IMR-90 (cell line): ENCODE measurements at regions not wholly inside any gene's neighbourhood (a gene's known extent, or its start where the extent isn't known, plus 50 kb on each side); places are given as distances from the start of the nearest gene placed in this dataset.

Experiments
- ATAC-seq: fragments of 200-7000 bp; cut with Tn5 transposase; 2 replicates; pipeline ENCODE4 v1.9.1; 2020; ENCODE audit warnings: low read depth, mild to moderate bottlenecking, moderate library complexity
- BruUV-seq: library from RNA; stranded (reverse); fragments of 400-500 nt; replicated peaks from 2 replicates; lab custom pipeline; 2021; lab: Mats Ljungman, UMichigan
- CTCF ChIA-PET: fragments of 300-600 bp; formaldehyde crosslinking; extraction: SDS; loops from one replicate; lab custom pipeline; 2021; ENCODE audit warnings: antibody characterized with exemption; lab: Yijun Ruan, JAX
- POLR2A ChIA-PET: fragments of 300-600 bp; sonication (Branson Sonifier 250); formaldehyde crosslinking; loops from one replicate; lab custom pipeline; 2022; ENCODE audit warnings: antibody characterized with exemption; ENCODE audit not compliant: unreplicated experiment; lab: Charles Lee
- DNase-seq: peaks from one replicate; pipeline ENCODE4 v3.0.0; 2013
- H2AFZ ChIP-seq: replicated peaks from 2 replicates; pipeline ENCODE3; 2013; ENCODE audit warnings: low read length, mild to moderate bottlenecking; ENCODE audit not compliant: poor library complexity
- H2AK5ac ChIP-seq: 2 replicates; pipeline ENCODE4 v1.6.1; 2013; ENCODE audit warnings: low read depth, low read length, inconsistent platforms
- H2AK9ac ChIP-seq: replicated peaks from 2 replicates; pipeline ENCODE3; 2013; ENCODE audit warnings: mild to moderate bottlenecking, low read depth, low read length, moderate library complexity; ENCODE audit not compliant: poor library complexity
- H2BK120ac ChIP-seq: 2 replicates; pipeline ENCODE4 v1.6.1; 2013; ENCODE audit warnings: low read depth, low read length, inconsistent platforms
- H2BK15ac ChIP-seq: 3 replicates; pipeline ENCODE4 v1.6.1; 2013; ENCODE audit warnings: low read depth, low read length, inconsistent platforms
- H2BK20ac ChIP-seq: 2 replicates; pipeline ENCODE4 v1.6.1; 2013; ENCODE audit warnings: low read depth, mild to moderate bottlenecking, inconsistent platforms, low read length, moderate library complexity
- H2BK5ac ChIP-seq: 2 replicates; pipeline ENCODE4 v1.6.1; 2013; ENCODE audit warnings: mild to moderate bottlenecking, low read depth, low read length, inconsistent platforms; ENCODE audit not compliant: poor library complexity, severe bottlenecking
- H3K14ac ChIP-seq: replicated peaks from 2 replicates; pipeline ENCODE4 v1.6.1; 2013; ENCODE audit warnings: low read depth, low read length, inconsistent platforms
- H3K18ac ChIP-seq: 2 replicates; pipeline ENCODE4 v1.6.1; 2013; ENCODE audit warnings: low read depth, low read length, control low read depth
- H3K23ac ChIP-seq: 2 replicates; pipeline ENCODE4 v1.6.1; 2013; ENCODE audit warnings: low read depth, low read length, inconsistent platforms
- H3K27ac ChIP-seq: 2 replicates; pipeline ENCODE4 v1.5.1; 2013; ENCODE audit warnings: mild to moderate bottlenecking, control low read depth, low read length; ENCODE audit not compliant: insufficient read depth
- H3K27me3 ChIP-seq: 2 replicates; pipeline ENCODE4 v1.6.1; 2013; ENCODE audit warnings: low read length; ENCODE audit not compliant: control insufficient read depth, insufficient read depth
- H3K36me3 ChIP-seq: 2 replicates; pipeline ENCODE4 v1.6.1; 2013; ENCODE audit warnings: low read length, mixed read lengths; ENCODE audit not compliant: control insufficient read depth, insufficient read depth
- H3K4ac ChIP-seq: 2 replicates; pipeline ENCODE4 v1.6.1; 2013; ENCODE audit warnings: low read depth, low read length, inconsistent platforms
- H3K4me1 ChIP-seq: 2 replicates; pipeline ENCODE4 v1.6.1; 2013; ENCODE audit warnings: low read length, mixed read lengths; ENCODE audit not compliant: control insufficient read depth, insufficient read depth
- H3K4me2 ChIP-seq: 2 replicates; pipeline ENCODE4 v1.6.1; 2013; ENCODE audit warnings: low read depth, mild to moderate bottlenecking, control low read depth, low read length, moderate library complexity
- H3K4me3 ChIP-seq: 2 replicates; pipeline ENCODE4 v1.5.1; 2013; ENCODE audit warnings: low read depth, mild to moderate bottlenecking, control low read depth, low read length, moderate library complexity; ENCODE audit not compliant: insufficient read depth
- H3K56ac ChIP-seq: 2 replicates; pipeline ENCODE4 v1.6.1; 2013; ENCODE audit warnings: low read length, inconsistent platforms; ENCODE audit not compliant: insufficient read depth; ENCODE audit errors: extremely low read depth
- H3K79me1 ChIP-seq, 2 experiments: 2 replicates each; pipeline ENCODE4 v1.6.1; 2013; ENCODE audit warnings: low read length in 2 of 2, inconsistent platforms in 1 of 2, low read depth in 1 of 2
- H3K9ac ChIP-seq: 2 replicates; pipeline ENCODE4 v1.6.1; 2013; ENCODE audit warnings: low read depth, low read length, control low read depth
- H3K9me1 ChIP-seq: 2 replicates; pipeline ENCODE4 v1.6.1; 2013; ENCODE audit warnings: low read length, inconsistent platforms; ENCODE audit not compliant: insufficient read depth
- H3K9me3 ChIP-seq: 2 replicates; pipeline ENCODE4 v1.6.1; 2013; ENCODE audit warnings: low read length; ENCODE audit not compliant: control insufficient read depth, insufficient read depth
- H4K20me1 ChIP-seq: 2 replicates; pipeline ENCODE4 v1.6.1; 2013; ENCODE audit warnings: low read length, inconsistent platforms; ENCODE audit not compliant: insufficient read depth
- H4K5ac ChIP-seq: 2 replicates; pipeline ENCODE4 v1.6.1; 2013; ENCODE audit warnings: mild to moderate bottlenecking, low read depth, low read length, control low read depth
- H4K8ac ChIP-seq, 2 experiments: 2 replicates each; pipeline ENCODE4 v1.6.1; 2013; ENCODE audit warnings: low read depth in 2 of 2, low read length in 2 of 2, control low read depth in 1 of 2, inconsistent platforms in 1 of 2
- H4K91ac ChIP-seq: 2 replicates; pipeline ENCODE4 v1.6.1; 2013; ENCODE audit warnings: low read depth, low read length, inconsistent platforms; ENCODE audit not compliant: insufficient read depth
- BHLHE40 ChIP-seq: fragments of 150-350 bp; IDR thresholded peaks from 2 replicates; pipeline ENCODE4 v1.6.1; 2016; ENCODE audit warnings: mild to moderate bottlenecking, low read depth, low read length
- CHD1 ChIP-seq: IDR thresholded peaks from 2 replicates; pipeline ENCODE4 v1.6.1; 2012; ENCODE audit warnings: low read depth, low read length, improper control_type of control experiment
- FOS ChIP-seq: fragments of 150-350 bp; IDR thresholded peaks from 2 replicates; pipeline ENCODE4 v1.6.1; 2016; ENCODE audit warnings: low read depth, low read length
- MAFK ChIP-seq: IDR thresholded peaks from 2 replicates; pipeline ENCODE4 v1.6.1; 2012; ENCODE audit warnings: low read depth, low read length, improper control_type of control experiment
- MXI1 ChIP-seq: IDR thresholded peaks from 2 replicates; pipeline ENCODE4 v1.6.1; 2012; ENCODE audit warnings: low read depth, mild to moderate bottlenecking, low read length, moderate library complexity, borderline replicate concordance
- RCOR1 ChIP-seq: IDR thresholded peaks from 2 replicates; pipeline ENCODE4 v1.6.1; 2012; ENCODE audit warnings: mild to moderate bottlenecking, low read length, improper control_type of control experiment; ENCODE audit not compliant: insufficient replicate concordance
- SMC3 ChIP-seq: fragments of 150-350 bp; IDR thresholded peaks from 2 replicates; pipeline ENCODE4 v1.6.1; 2016; ENCODE audit warnings: low read depth, mild to moderate bottlenecking, antibody characterized with exemption, low read length, moderate library complexity
- WGBS, 2 experiments: methylation state at CpG; one replicate each; pipeline versions ENCODE4 v1.1.5 to v1.1.7; 2013; ENCODE audit warnings: missing lambda C conversion rate in 2 of 2; ENCODE audit not compliant: insufficient read length in 1 of 2; ENCODE audit errors: extremely low coverage in 2 of 2; 5-methylcytosine and 5-hydroxymethylcytosine counted together
- dilution Hi-C: fragments of 300-500 bp; cut with HindIII; formaldehyde crosslinking; loops from one replicate; pipeline ENCODE4 v1.14.3; 2018; ENCODE audit warnings: low sequenced_read_pairs; ENCODE audit not compliant: unreplicated experiment
- in situ Hi-C: fragments of 300-500 bp; cut with MboI; formaldehyde crosslinking; loops from 3 replicates; pipeline ENCODE4 v1.14.3; 2019; ENCODE audit warnings: low sequenced_read_pairs, inconsistent platforms, mixed read lengths
- intact Hi-C: fragments of 100-400 bp; cut with micrococcal nuclease; formaldehyde crosslinking; loops from 2 replicates; pipeline ENCODE4 v1.10.0; 2022
- TF ChIP-seq, protein P1 (sequence below): conservative IDR thresholded peaks from 2 replicates; pipeline ENCODE4 v1.5.1; 2012; ENCODE audit warnings: mild to moderate bottlenecking, low read depth, low read length, improper control_type of control experiment
- TF ChIP-seq, protein P2 (sequence below): fragments of 150-350 bp; IDR thresholded peaks from 2 replicates; pipeline ENCODE4 v1.6.1; 2016; ENCODE audit warnings: low read depth, mild to moderate bottlenecking, low read length, moderate library complexity, borderline replicate concordance

DNA sequence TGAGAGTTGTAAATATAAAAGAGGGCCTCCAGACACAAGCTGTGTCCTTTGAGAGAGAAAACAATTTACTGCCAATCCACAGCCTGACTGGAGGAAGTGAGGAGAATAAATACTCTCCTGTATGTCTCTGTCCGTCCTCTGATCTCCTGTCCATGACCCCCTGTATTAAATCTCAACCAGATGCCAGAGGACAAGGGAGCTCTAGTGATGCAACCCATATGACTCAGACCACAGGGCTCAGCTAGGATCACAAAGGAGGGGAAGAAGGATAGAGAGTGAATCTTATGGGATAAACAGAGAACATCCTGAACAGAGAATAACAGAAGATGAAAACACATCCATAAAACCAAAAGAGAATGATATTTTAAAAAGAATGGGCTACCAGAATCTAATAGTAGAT is 482.6 kb downstream of the PLOD2 start:
- no peaks in the 10 kb centered on the region for H3K27me3 ChIP-seq
- H3K79me1 ChIP-seq = no peaks in the 10 kb centered on the region
- no peaks in the 10 kb centered on the region for H3K4me1 ChIP-seq
- dilution Hi-C loops = no loop called here
- H4K20me1 ChIP-seq = no peaks in the 10 kb centered on the region
- no peak overlapping the region for H2BK120ac ChIP-seq
- H2BK5ac ChIP-seq = no peak overlapping the region
- H4K5ac ChIP-seq = no peak overlapping the region
- no peak overlapping the region for H3K4ac ChIP-seq
- no peak overlapping the region for H3K9ac ChIP-seq
- no peak overlapping the region for H4K91ac ChIP-seq
- ChIA-PET CTCF (no interaction called here), POLR2A (no interaction called here)
- no peak overlapping the region for H3K23ac ChIP-seq
- no peak overlapping the region for H3K27ac ChIP-seq
- intact Hi-C loops = no loop called here
- ATAC-seq (no peak), DNase-seq (no peak)
- H2AK9ac ChIP-seq = no peak overlapping the region
- no peak overlapping the region for H3K4me2 ChIP-seq
- H3K56ac ChIP-seq = no peak overlapping the region
- H4K8ac ChIP-seq = no peak overlapping the region
- in situ Hi-C loops = no loop called here
- no peak overlapping the region for H2AFZ ChIP-seq
- no peak overlapping the region for H2BK15ac ChIP-seq
- no peak overlapping the region for H3K14ac ChIP-seq
- no peaks in the 10 kb centered on the region for H3K9me1 ChIP-seq
- no peak overlapping the region for H2AK5ac ChIP-seq
- no peak overlapping the region for H3K18ac ChIP-seq
- no peak overlapping the region for H3K4me3 ChIP-seq
- no peaks in the 10 kb centered on the region for H3K9me3 ChIP-seq
- H3K36me3 ChIP-seq = no peaks in the 10 kb centered on the region
- H2BK20ac ChIP-seq = no peak overlapping the region
- TF ChIP-seq, protein P1, sequence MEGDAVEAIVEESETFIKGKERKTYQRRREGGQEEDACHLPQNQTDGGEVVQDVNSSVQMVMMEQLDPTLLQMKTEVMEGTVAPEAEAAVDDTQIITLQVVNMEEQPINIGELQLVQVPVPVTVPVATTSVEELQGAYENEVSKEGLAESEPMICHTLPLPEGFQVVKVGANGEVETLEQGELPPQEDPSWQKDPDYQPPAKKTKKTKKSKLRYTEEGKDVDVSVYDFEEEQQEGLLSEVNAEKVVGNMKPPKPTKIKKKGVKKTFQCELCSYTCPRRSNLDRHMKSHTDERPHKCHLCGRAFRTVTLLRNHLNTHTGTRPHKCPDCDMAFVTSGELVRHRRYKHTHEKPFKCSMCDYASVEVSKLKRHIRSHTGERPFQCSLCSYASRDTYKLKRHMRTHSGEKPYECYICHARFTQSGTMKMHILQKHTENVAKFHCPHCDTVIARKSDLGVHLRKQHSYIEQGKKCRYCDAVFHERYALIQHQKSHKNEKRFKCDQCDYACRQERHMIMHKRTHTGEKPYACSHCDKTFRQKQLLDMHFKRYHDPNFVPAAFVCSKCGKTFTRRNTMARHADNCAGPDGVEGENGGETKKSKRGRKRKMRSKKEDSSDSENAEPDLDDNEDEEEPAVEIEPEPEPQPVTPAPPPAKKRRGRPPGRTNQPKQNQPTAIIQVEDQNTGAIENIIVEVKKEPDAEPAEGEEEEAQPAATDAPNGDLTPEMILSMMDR = no peak
- no peak for TF ChIP-seq MXI1
- TF ChIP-seq, protein P2, sequence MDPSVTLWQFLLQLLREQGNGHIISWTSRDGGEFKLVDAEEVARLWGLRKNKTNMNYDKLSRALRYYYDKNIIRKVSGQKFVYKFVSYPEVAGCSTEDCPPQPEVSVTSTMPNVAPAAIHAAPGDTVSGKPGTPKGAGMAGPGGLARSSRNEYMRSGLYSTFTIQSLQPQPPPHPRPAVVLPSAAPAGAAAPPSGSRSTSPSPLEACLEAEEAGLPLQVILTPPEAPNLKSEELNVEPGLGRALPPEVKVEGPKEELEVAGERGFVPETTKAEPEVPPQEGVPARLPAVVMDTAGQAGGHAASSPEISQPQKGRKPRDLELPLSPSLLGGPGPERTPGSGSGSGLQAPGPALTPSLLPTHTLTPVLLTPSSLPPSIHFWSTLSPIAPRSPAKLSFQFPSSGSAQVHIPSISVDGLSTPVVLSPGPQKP = no peak
- TF ChIP-seq RCOR1 = no peak
- no peak for TF ChIP-seq CHD1
- no peak for TF ChIP-seq MAFK
- no peak for TF ChIP-seq SMC3
- no peak for TF ChIP-seq FOS
- TF ChIP-seq BHLHE40 = no peak
- BruUV-seq = no TSS peak
- WGBS, 2 experiments = no CpG with 5 or more reads among the region's 1 CpG
